HepG2 (cell line): ENCODE measurements at regions not wholly inside any gene's neighbourhood (a gene's known extent, or its start where the extent isn't known, plus 50 kb on each side); places are given as distances from the start of the nearest gene placed in this dataset.

Experiments used
- BRCA1 ChIP-seq: sonication (generic); formaldehyde crosslinking; IDR thresholded peaks from 2 replicates; pipeline ENCODE4 v1.4.0; 2020; ENCODE audit warnings: missing genetic modification reagents
- EHMT2 ChIP-seq: fragments of 200-600 bp; sonication (generic); IDR thresholded peaks from 2 replicates; pipeline ENCODE4 v1.7.0; 2017; ENCODE audit warnings: antibody characterized with exemption, low read depth, low read length, borderline replicate concordance
- SRSF1 ChIP-seq: fragments of 200-400 bp; formaldehyde crosslinking; optimal IDR thresholded peaks from 2 replicates; pipeline ENCODE3; 2017; ENCODE audit warnings: mild to moderate bottlenecking, low read depth, low read length, moderate library complexity
- TF ChIP-seq, protein P1 (sequence below): IDR thresholded peaks from 2 replicates; pipeline ENCODE4 v1.6.1; 2012; ENCODE audit warnings: low read depth, low read length, improper control_type of control experiment
- TF ChIP-seq, protein P2 (sequence below): sonication (generic); formaldehyde crosslinking; IDR thresholded peaks from 2 replicates; pipeline ENCODE4 v1.4.0; 2020; ENCODE audit warnings: missing genetic modification reagents, borderline replicate concordance
- TF ChIP-seq, protein P3 (sequence below): sonication (generic); formaldehyde crosslinking; IDR thresholded peaks from 2 replicates; pipeline ENCODE4 v1.4.0; 2020; ENCODE audit warnings: missing genetic modification reagents

DNA sequence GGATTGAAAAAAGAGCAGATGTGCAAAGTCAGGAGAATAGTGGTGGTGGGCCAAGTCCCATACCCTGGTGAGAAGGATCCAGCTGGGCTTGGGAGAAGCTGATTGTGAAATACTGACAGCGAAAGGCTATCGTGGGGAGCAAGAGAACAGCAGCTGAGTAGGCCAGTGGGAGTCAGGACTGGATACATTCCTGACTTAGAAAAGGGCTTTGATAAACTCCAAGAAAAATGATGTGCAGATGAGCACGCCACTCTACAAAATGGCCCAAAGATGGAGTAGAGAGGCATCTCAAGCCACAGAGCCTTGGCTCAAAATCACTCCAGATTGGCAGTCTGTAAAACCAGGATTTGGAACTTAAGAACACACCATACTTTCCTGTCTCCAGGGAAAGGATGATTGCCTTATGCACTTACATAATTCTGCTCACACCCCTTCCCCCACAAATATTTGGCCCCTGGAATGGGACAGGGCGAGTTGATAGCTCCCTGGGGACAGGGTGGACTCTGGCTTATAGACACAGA is 578.7 kb downstream of the MAFB start:
- TF ChIP-seq SRSF1 = no peak
- TF ChIP-seq, protein P1, sequence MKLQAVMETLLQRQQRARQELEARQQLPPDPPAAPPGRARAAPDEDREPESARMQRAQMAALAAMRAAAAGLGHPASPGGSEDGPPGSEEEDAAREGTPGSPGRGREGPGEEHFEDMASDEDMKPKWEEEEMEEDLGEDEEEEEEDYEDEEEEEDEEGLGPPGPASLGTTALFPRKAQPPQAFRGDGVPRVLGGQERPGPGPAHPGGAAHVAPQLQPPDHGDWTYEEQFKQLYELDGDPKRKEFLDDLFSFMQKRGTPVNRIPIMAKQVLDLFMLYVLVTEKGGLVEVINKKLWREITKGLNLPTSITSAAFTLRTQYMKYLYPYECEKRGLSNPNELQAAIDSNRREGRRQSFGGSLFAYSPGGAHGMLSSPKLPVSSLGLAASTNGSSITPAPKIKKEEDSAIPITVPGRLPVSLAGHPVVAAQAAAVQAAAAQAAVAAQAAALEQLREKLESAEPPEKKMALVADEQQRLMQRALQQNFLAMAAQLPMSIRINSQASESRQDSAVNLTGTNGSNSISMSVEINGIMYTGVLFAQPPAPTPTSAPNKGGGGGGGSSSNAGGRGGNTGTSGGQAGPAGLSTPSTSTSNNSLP = no peak
- TF ChIP-seq, protein P2, sequence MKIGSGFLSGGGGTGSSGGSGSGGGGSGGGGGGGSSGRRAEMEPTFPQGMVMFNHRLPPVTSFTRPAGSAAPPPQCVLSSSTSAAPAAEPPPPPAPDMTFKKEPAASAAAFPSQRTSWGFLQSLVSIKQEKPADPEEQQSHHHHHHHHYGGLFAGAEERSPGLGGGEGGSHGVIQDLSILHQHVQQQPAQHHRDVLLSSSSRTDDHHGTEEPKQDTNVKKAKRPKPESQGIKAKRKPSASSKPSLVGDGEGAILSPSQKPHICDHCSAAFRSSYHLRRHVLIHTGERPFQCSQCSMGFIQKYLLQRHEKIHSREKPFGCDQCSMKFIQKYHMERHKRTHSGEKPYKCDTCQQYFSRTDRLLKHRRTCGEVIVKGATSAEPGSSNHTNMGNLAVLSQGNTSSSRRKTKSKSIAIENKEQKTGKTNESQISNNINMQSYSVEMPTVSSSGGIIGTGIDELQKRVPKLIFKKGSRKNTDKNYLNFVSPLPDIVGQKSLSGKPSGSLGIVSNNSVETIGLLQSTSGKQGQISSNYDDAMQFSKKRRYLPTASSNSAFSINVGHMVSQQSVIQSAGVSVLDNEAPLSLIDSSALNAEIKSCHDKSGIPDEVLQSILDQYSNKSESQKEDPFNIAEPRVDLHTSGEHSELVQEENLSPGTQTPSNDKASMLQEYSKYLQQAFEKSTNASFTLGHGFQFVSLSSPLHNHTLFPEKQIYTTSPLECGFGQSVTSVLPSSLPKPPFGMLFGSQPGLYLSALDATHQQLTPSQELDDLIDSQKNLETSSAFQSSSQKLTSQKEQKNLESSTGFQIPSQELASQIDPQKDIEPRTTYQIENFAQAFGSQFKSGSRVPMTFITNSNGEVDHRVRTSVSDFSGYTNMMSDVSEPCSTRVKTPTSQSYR (CRISPR knock-in tag) = no peak
- TF ChIP-seq BRCA1 (CRISPR knock-in tag) = no peak
- TF ChIP-seq, protein P3, sequence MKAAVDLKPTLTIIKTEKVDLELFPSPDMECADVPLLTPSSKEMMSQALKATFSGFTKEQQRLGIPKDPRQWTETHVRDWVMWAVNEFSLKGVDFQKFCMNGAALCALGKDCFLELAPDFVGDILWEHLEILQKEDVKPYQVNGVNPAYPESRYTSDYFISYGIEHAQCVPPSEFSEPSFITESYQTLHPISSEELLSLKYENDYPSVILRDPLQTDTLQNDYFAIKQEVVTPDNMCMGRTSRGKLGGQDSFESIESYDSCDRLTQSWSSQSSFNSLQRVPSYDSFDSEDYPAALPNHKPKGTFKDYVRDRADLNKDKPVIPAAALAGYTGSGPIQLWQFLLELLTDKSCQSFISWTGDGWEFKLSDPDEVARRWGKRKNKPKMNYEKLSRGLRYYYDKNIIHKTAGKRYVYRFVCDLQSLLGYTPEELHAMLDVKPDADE (CRISPR knock-in tag) = no peak
- no peak for TF ChIP-seq EHMT2
